ENCODE measurements at regions not wholly inside any gene's neighbourhood (a gene's known extent, or its start where the extent isn't known, plus 50 kb on each side); places are given as distances from the start of the nearest gene placed in this dataset.

DNA sequence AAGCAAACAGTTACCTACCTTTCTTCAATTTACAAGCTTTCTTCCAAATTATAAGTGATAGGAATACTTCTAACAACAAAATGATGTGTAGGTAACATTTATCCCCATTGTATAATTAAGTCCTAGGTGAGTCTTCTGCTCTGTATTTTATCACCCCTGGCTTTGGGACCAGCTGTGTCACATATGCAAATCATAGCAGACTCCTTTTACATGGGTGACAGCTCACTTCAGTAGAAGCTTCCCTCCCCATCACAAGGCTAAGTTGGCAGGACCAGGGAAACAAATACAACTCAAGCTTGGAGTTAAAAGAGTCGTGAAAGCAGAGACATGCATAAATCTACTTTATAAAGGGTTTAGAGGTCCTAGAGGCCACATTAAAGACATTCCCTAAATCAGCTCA is 121.1 kb upstream of the RUNX1 start:
- TF ChIP-seq, protein P1, sequence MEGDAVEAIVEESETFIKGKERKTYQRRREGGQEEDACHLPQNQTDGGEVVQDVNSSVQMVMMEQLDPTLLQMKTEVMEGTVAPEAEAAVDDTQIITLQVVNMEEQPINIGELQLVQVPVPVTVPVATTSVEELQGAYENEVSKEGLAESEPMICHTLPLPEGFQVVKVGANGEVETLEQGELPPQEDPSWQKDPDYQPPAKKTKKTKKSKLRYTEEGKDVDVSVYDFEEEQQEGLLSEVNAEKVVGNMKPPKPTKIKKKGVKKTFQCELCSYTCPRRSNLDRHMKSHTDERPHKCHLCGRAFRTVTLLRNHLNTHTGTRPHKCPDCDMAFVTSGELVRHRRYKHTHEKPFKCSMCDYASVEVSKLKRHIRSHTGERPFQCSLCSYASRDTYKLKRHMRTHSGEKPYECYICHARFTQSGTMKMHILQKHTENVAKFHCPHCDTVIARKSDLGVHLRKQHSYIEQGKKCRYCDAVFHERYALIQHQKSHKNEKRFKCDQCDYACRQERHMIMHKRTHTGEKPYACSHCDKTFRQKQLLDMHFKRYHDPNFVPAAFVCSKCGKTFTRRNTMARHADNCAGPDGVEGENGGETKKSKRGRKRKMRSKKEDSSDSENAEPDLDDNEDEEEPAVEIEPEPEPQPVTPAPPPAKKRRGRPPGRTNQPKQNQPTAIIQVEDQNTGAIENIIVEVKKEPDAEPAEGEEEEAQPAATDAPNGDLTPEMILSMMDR (conservative IDR thresholded peaks at IDR 0.05; ENCODE audit: low read length): no peak
- TF ChIP-seq EZH2phosphoT487 (IDR thresholded peaks at IDR 0.05; ENCODE audit: borderline replicate concordance): no peak
